ENCODE measurements at regions not wholly inside any gene's neighbourhood (a gene's known extent, or its start where the extent isn't known, plus 50 kb on each side); places are given as distances from the start of the nearest gene placed in this dataset.
"Not testable (repeated sequence)": the region's sequence is repeated elsewhere in the genome, so short reads cannot be mapped to it uniquely, and the experiment has no call there.

GRCh38 chr9:80755586-80755985 is 933.8 kb downstream of the TLE1 start:
- Histone ChIP-seq H3K4me3 (ENCODE audit: low read length) (no peak overlapping the region), H3K9ac (ENCODE audit: low read depth, low read length) (no peak overlapping the region)

GRCh38 chr9:80747056-80747455 is 942.3 kb downstream of the TLE1 start:
- not testable (repeated sequence) for H3K4me3 ChIP-seq (ENCODE audit: low read length); H3K4me2 ChIP-seq (ENCODE audit: low read length); H3K27me3 ChIP-seq (ENCODE audit: control insufficient read depth, insufficient read depth, low read length); H3K9me3 ChIP-seq (replicated peaks; ENCODE audit: low read length); H3K36me3 ChIP-seq (ENCODE audit: insufficient read depth, low read length); H3K4me1 ChIP-seq (ENCODE audit: control insufficient read depth, insufficient read depth, low read length); H3K9ac ChIP-seq (ENCODE audit: low read depth, low read length)

More at GRCh38 chr9:80755586-80755985, 933.8 kb downstream of the TLE1 start:
- no peaks in the 10 kb centered on the region for H3K27me3 ChIP-seq (ENCODE audit: control insufficient read depth, insufficient read depth, low read length)
- no peak overlapping the region for H3K4me2 ChIP-seq (ENCODE audit: low read length)
- no peaks in the 10 kb centered on the region for H3K4me1 ChIP-seq (ENCODE audit: control insufficient read depth, insufficient read depth, low read length)
- H3K36me3 ChIP-seq (ENCODE audit: insufficient read depth, low read length): no peaks in the 10 kb centered on the region
- H3K9me3 ChIP-seq (replicated peaks; ENCODE audit: low read length): no peaks in the 10 kb centered on the region

- no peaks in the 10 kb centered on the region for H3K36me3 ChIP-seq (ENCODE audit: insufficient read depth, low read length)
- no peaks in the 10 kb centered on the region for H3K4me1 ChIP-seq (ENCODE audit: control insufficient read depth, insufficient read depth, low read length)
- H3K4me2 ChIP-seq (ENCODE audit: low read length): no peak overlapping the region
- H3K9me3 ChIP-seq (replicated peaks; ENCODE audit: low read length): no peaks in the 10 kb centered on the region
- H3K4me3 ChIP-seq (ENCODE audit: low read length): no peak overlapping the region
- no peaks in the 10 kb centered on the region for H3K27me3 ChIP-seq (ENCODE audit: control insufficient read depth, insufficient read depth, low read length)
- H3K9ac ChIP-seq (ENCODE audit: low read depth, low read length): no peak overlapping the region
These were observed 956.8 kb downstream of the TLE1 start for GRCh38 chr9:80732506-80732905.

- Histone ChIP-seq H3K9ac (ENCODE audit: low read depth, low read length) (no peak overlapping the region), H3K4me1 (ENCODE audit: control insufficient read depth, insufficient read depth, low read length) (no peaks in the 10 kb centered on the region), H3K36me3 (ENCODE audit: insufficient read depth, low read length) (no peaks in the 10 kb centered on the region), H3K27me3 (ENCODE audit: control insufficient read depth, insufficient read depth, low read length) (no peaks in the 10 kb centered on the region), H3K9me3 (replicated peaks; ENCODE audit: low read length) (no peaks in the 10 kb centered on the region), H3K4me3 (ENCODE audit: low read length) (no peak overlapping the region), H3K4me2 (ENCODE audit: low read length) (no peak overlapping the region)
These were observed 968.8 kb downstream of the TLE1 start for GRCh38 chr9:80720579-80720978.

- Histone ChIP-seq H3K4me2 (ENCODE audit: low read length) (no peak overlapping the region), H3K9me3 (replicated peaks; ENCODE audit: low read length) (no peaks in the 10 kb centered on the region), H3K4me3 (ENCODE audit: low read length) (no peak overlapping the region), H3K4me1 (ENCODE audit: control insufficient read depth, insufficient read depth, low read length) (peaks cover 11% of the 10 kb centered on the region), H3K9ac (ENCODE audit: low read depth, low read length) (no peak overlapping the region), H3K27me3 (ENCODE audit: control insufficient read depth, insufficient read depth, low read length) (no peaks in the 10 kb centered on the region), H3K36me3 (ENCODE audit: insufficient read depth, low read length) (no peaks in the 10 kb centered on the region)
These were observed 982.2 kb downstream of the TLE1 start for GRCh38 chr9:80707120-80707519.

GRCh38 chr9:80701061-80701460 is 988.3 kb downstream of the TLE1 start:
- no peak overlapping the region for H3K4me2 ChIP-seq (ENCODE audit: low read length)
- H3K9ac ChIP-seq (ENCODE audit: low read depth, low read length): no peak overlapping the region
- H3K4me3 ChIP-seq (ENCODE audit: low read length): no peak overlapping the region
- no peaks in the 10 kb centered on the region for H3K27me3 ChIP-seq (ENCODE audit: control insufficient read depth, insufficient read depth, low read length)
- peaks cover 25% of the 10 kb centered on the region for H3K4me1 ChIP-seq (ENCODE audit: control insufficient read depth, insufficient read depth, low read length)
- no peaks in the 10 kb centered on the region for H3K36me3 ChIP-seq (ENCODE audit: insufficient read depth, low read length)
- no peaks in the 10 kb centered on the region for H3K9me3 ChIP-seq (replicated peaks; ENCODE audit: low read length)

GRCh38 chr9:80699511-80699998 is 989.8 kb downstream of the TLE1 start:
- Histone ChIP-seq H3K4me2 (ENCODE audit: low read length) (peak overlapping the region; percentile 59), H3K36me3 (ENCODE audit: insufficient read depth, low read length) (no peaks in the 10 kb centered on the region), H3K9ac (ENCODE audit: low read depth, low read length) (peak overlapping the region; percentile 32), H3K27me3 (ENCODE audit: control insufficient read depth, insufficient read depth, low read length) (no peaks in the 10 kb centered on the region), H3K9me3 (replicated peaks; ENCODE audit: low read length) (no peaks in the 10 kb centered on the region), H3K4me3 (ENCODE audit: low read length) (no peak overlapping the region), H3K4me1 (ENCODE audit: control insufficient read depth, insufficient read depth, low read length) (peaks cover 25% of the 10 kb centered on the region)

- Histone ChIP-seq H3K9ac (ENCODE audit: low read depth, low read length) (peak overlapping the region; percentile 32), H3K36me3 (ENCODE audit: insufficient read depth, low read length) (no peaks in the 10 kb centered on the region), H3K9me3 (replicated peaks; ENCODE audit: low read length) (no peaks in the 10 kb centered on the region), H3K4me2 (ENCODE audit: low read length) (peak overlapping the region; percentile 59), H3K4me1 (ENCODE audit: control insufficient read depth, insufficient read depth, low read length) (peaks cover 25% of the 10 kb centered on the region), H3K27me3 (ENCODE audit: control insufficient read depth, insufficient read depth, low read length) (no peaks in the 10 kb centered on the region), H3K4me3 (ENCODE audit: low read length) (no peak overlapping the region)
These were observed 990.5 kb downstream of the TLE1 start for GRCh38 chr9:80698725-80699410.

- no peaks in the 10 kb centered on the region for H3K27me3 ChIP-seq (ENCODE audit: control insufficient read depth, insufficient read depth, low read length)
- no peaks in the 10 kb centered on the region for H3K9me3 ChIP-seq (replicated peaks; ENCODE audit: low read length)
- no peaks in the 10 kb centered on the region for H3K36me3 ChIP-seq (ENCODE audit: insufficient read depth, low read length)
- H3K4me1 ChIP-seq (ENCODE audit: control insufficient read depth, insufficient read depth, low read length): no peaks in the 10 kb centered on the region
- H3K9ac ChIP-seq (ENCODE audit: low read depth, low read length): no peak overlapping the region
- no peak overlapping the region for H3K4me2 ChIP-seq (ENCODE audit: low read length)
- H3K4me3 ChIP-seq (ENCODE audit: low read length): no peak overlapping the region
These were observed 996.6 kb downstream of the TLE1 start for GRCh38 chr9:80692751-80693150.

GRCh38 chr9:80691229-80691628 is 998.1 kb downstream of the TLE1 start:
- H3K4me2 ChIP-seq (ENCODE audit: low read length): no peak overlapping the region
- H3K4me1 ChIP-seq (ENCODE audit: control insufficient read depth, insufficient read depth, low read length): no peaks in the 10 kb centered on the region
- no peaks in the 10 kb centered on the region for H3K36me3 ChIP-seq (ENCODE audit: insufficient read depth, low read length)
- no peaks in the 10 kb centered on the region for H3K9me3 ChIP-seq (replicated peaks; ENCODE audit: low read length)
- H3K4me3 ChIP-seq (ENCODE audit: low read length): no peak overlapping the region
- no peaks in the 10 kb centered on the region for H3K27me3 ChIP-seq (ENCODE audit: control insufficient read depth, insufficient read depth, low read length)
- H3K9ac ChIP-seq (ENCODE audit: low read depth, low read length): no peak overlapping the region

- H3K4me3 ChIP-seq (ENCODE audit: low read length): no peak overlapping the region
- H3K4me1 ChIP-seq (ENCODE audit: control insufficient read depth, insufficient read depth, low read length): no peaks in the 10 kb centered on the region
- H3K27me3 ChIP-seq (ENCODE audit: control insufficient read depth, insufficient read depth, low read length): no peaks in the 10 kb centered on the region
- no peaks in the 10 kb centered on the region for H3K36me3 ChIP-seq (ENCODE audit: insufficient read depth, low read length)
- no peak overlapping the region for H3K4me2 ChIP-seq (ENCODE audit: low read length)
- H3K9ac ChIP-seq (ENCODE audit: low read depth, low read length): no peak overlapping the region
- no peaks in the 10 kb centered on the region for H3K9me3 ChIP-seq (replicated peaks; ENCODE audit: low read length)
These were observed 998.9 kb downstream of the TLE1 start for GRCh38 chr9:80690349-80690939.

GRCh38 chr9:80679916-80680315 is 1009.4 kb downstream of the TLE1 start:
- no peak overlapping the region for H3K4me3 ChIP-seq (ENCODE audit: low read length)
- no peak overlapping the region for H3K4me2 ChIP-seq (ENCODE audit: low read length)
- no peaks in the 10 kb centered on the region for H3K27me3 ChIP-seq (ENCODE audit: control insufficient read depth, insufficient read depth, low read length)
- no peaks in the 10 kb centered on the region for H3K36me3 ChIP-seq (ENCODE audit: insufficient read depth, low read length)
- no peaks in the 10 kb centered on the region for H3K4me1 ChIP-seq (ENCODE audit: control insufficient read depth, insufficient read depth, low read length)
- H3K9ac ChIP-seq (ENCODE audit: low read depth, low read length): no peak overlapping the region
- no peaks in the 10 kb centered on the region for H3K9me3 ChIP-seq (replicated peaks; ENCODE audit: low read length)
